ENCODE measurements at regions not wholly inside any gene's neighbourhood (a gene's known extent, or its start where the extent isn't known, plus 50 kb on each side); places are given as distances from the start of the nearest gene placed in this dataset.

DNA sequence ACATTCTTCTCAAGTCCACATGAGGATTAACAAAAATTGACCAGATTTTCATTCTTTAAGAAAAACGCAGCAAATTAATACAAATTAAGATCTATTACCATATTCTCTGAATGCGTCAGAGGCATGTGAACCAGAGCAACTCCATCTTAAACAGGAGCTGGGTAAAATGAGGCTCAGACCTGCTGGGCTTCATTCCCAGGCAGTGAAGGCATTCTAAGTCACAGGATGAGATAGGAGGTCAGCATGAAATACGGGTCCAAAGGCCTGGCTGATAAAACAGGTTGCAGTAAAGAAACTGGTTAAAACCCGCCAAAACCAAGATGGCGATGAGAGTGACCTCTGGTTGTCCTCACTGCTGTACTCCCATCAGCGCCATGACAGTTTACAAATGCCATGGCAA lies 217.6 kb downstream of the RDH14 start:
- no peak for TF ChIP-seq RARB (CRISPR knock-in tag; IDR thresholded peaks at IDR 0.05)
- TF ChIP-seq ESRRG (CRISPR knock-in tag; IDR thresholded peaks at IDR 0.05): no peak
- TF ChIP-seq, protein P1, sequence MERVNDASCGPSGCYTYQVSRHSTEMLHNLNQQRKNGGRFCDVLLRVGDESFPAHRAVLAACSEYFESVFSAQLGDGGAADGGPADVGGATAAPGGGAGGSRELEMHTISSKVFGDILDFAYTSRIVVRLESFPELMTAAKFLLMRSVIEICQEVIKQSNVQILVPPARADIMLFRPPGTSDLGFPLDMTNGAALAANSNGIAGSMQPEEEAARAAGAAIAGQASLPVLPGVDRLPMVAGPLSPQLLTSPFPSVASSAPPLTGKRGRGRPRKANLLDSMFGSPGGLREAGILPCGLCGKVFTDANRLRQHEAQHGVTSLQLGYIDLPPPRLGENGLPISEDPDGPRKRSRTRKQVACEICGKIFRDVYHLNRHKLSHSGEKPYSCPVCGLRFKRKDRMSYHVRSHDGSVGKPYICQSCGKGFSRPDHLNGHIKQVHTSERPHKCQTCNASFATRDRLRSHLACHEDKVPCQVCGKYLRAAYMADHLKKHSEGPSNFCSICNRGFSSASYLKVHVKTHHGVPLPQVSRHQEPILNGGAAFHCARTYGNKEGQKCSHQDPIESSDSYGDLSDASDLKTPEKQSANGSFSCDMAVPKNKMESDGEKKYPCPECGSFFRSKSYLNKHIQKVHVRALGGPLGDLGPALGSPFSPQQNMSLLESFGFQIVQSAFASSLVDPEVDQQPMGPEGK (CRISPR knock-in tag; IDR thresholded peaks at IDR 0.05; ENCODE audit: borderline replicate concordance): no peak
- no peak for TF ChIP-seq TCF4 (CRISPR knock-in tag; IDR thresholded peaks at IDR 0.05; ENCODE audit: borderline replicate concordance)
- TF ChIP-seq, protein P2, sequence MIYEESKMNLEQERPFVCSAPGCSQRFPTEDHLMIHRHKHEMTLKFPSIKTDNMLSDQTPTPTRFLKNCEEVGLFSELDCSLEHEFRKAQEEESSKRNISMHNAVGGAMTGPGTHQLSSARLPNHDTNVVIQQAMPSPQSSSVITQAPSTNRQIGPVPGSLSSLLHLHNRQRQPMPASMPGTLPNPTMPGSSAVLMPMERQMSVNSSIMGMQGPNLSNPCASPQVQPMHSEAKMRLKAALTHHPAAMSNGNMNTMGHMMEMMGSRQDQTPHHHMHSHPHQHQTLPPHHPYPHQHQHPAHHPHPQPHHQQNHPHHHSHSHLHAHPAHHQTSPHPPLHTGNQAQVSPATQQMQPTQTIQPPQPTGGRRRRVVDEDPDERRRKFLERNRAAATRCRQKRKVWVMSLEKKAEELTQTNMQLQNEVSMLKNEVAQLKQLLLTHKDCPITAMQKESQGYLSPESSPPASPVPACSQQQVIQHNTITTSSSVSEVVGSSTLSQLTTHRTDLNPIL (CRISPR knock-in tag; IDR thresholded peaks at IDR 0.05; ENCODE audit: low read depth): no peak
- no peak for TF ChIP-seq ARNTL (CRISPR knock-in tag; IDR thresholded peaks at IDR 0.05; ENCODE audit: borderline replicate concordance, low read depth)
- no peak for TF ChIP-seq ZNF8 (CRISPR knock-in tag; IDR thresholded peaks at IDR 0.05)
- TF ChIP-seq ZFP30 (CRISPR knock-in tag; IDR thresholded peaks at IDR 0.05): no peak
- no peak for TF ChIP-seq POU6F1 (CRISPR knock-in tag; IDR thresholded peaks at IDR 0.05; ENCODE audit: borderline replicate concordance, low read depth)
- no peak for TF ChIP-seq ZNF565 (CRISPR knock-in tag; conservative IDR thresholded peaks at IDR 0.05; ENCODE audit: low read depth)
- TF ChIP-seq CSDC2 (CRISPR knock-in tag; IDR thresholded peaks at IDR 0.05): no peak
- no peak for TF ChIP-seq ISL1 (CRISPR knock-in tag; IDR thresholded peaks at IDR 0.05)
